Left ventricle myocardium inferior (tissue), 1 donor: ENCODE measurements at regions not wholly inside any gene's neighbourhood (a gene's known extent, or its start where the extent isn't known, plus 50 kb on each side); places are given as distances from the start of the nearest gene placed in this dataset.

Experiments
- DNase-seq: peaks from one replicate; pipeline ENCODE4 v3.0.0-alpha.2; 2020
- H3K27ac ChIP-seq: fragments of 200-600 bp; replicated peaks from 2 replicates; pipeline ENCODE4 v1.8.0; 2021
- H3K27me3 ChIP-seq: fragments of 200-600 bp; 2 replicates; pipeline ENCODE4 v1.8.0; 2021; ENCODE audit warnings: low read depth
- H3K36me3 ChIP-seq: fragments of 200-600 bp; 2 replicates; pipeline ENCODE4 v1.8.0; 2021
- H3K4me1 ChIP-seq: fragments of 200-600 bp; 2 replicates; pipeline ENCODE4 v1.8.0; 2021
- H3K4me3 ChIP-seq: fragments of 200-600 bp; 2 replicates; pipeline ENCODE4 v1.8.0; 2021; ENCODE audit warnings: mild to moderate bottlenecking, moderate library complexity
- H3K9me3 ChIP-seq: fragments of 200-600 bp; replicated peaks from 2 replicates; pipeline ENCODE4 v1.8.0; 2021
- intact Hi-C: fragments of 100-400 bp; cut with micrococcal nuclease; formaldehyde crosslinking; loops from one replicate; pipeline ENCODE4 v1.11.0; 2022
- TF ChIP-seq, protein P1 (sequence below): fragments of 200-600 bp; IDR thresholded peaks from 2 replicates; pipeline ENCODE4 v1.8.0; 2021; ENCODE audit warnings: antibody characterized with exemption, mild to moderate bottlenecking, borderline replicate concordance
- donor health status: DM: no; HTN: yes; CAD: no; lungs with severe emphysema.

GRCh38 chr2:199696048-199696447 is 154.9 kb downstream of the FTCDNL1 start:
- H3K36me3 ChIP-seq, result no peaks in the 10 kb centered on the region
- no peak for DNase-seq
- intact Hi-C loops, result no loop called here
- H3K9me3 ChIP-seq, result no peaks in the 10 kb centered on the region
- H3K27ac ChIP-seq, result no peak overlapping the region
- no peak overlapping the region for H3K4me3 ChIP-seq
- peaks cover 6% of the 10 kb centered on the region for H3K27me3 ChIP-seq
- H3K4me1 ChIP-seq, result no peaks in the 10 kb centered on the region
- TF ChIP-seq, protein P1, sequence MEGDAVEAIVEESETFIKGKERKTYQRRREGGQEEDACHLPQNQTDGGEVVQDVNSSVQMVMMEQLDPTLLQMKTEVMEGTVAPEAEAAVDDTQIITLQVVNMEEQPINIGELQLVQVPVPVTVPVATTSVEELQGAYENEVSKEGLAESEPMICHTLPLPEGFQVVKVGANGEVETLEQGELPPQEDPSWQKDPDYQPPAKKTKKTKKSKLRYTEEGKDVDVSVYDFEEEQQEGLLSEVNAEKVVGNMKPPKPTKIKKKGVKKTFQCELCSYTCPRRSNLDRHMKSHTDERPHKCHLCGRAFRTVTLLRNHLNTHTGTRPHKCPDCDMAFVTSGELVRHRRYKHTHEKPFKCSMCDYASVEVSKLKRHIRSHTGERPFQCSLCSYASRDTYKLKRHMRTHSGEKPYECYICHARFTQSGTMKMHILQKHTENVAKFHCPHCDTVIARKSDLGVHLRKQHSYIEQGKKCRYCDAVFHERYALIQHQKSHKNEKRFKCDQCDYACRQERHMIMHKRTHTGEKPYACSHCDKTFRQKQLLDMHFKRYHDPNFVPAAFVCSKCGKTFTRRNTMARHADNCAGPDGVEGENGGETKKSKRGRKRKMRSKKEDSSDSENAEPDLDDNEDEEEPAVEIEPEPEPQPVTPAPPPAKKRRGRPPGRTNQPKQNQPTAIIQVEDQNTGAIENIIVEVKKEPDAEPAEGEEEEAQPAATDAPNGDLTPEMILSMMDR, result no peak

DNA sequence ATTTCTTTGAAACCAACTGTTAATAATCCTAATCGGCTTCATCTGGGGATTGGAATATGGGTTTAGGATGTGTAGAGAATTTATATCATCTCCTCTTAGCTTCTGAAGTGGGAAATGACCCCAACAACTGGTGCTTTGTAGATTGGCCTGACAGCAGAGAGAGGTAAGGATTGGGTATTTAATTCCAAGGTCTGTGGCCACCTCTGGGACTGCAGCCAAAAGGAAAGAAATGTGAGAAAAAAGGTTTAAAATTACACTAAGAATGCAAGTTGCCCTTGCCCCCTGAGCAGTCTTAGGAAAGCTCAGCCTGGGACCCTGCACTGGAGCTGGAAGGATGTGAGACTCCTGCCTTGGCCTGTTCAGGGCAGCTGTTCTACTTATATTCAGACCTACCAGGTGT is 157.1 kb downstream of the FTCDNL1 start:
- TF ChIP-seq, protein P1, result no peak
- no peak overlapping the region for H3K4me3 ChIP-seq
- H3K9me3 ChIP-seq, result no peaks in the 10 kb centered on the region
- peaks cover 6% of the 10 kb centered on the region for H3K27me3 ChIP-seq
- no peaks in the 10 kb centered on the region for H3K36me3 ChIP-seq
- H3K4me1 ChIP-seq, result no peaks in the 10 kb centered on the region
- intact Hi-C loops, result no loop called here
- no peak overlapping the region for H3K27ac ChIP-seq
- DNase-seq, result no peak

- Histone ChIP-seq H3K27ac (no peak overlapping the region), H3K4me3 (no peak overlapping the region), H3K27me3 (peaks cover 6% of the 10 kb centered on the region), H3K4me1 (no peaks in the 10 kb centered on the region), H3K9me3 (no peaks in the 10 kb centered on the region), H3K36me3 (no peaks in the 10 kb centered on the region)
- intact Hi-C loops, result no loop called here
- no peak for DNase-seq
- TF ChIP-seq, protein P1, result no peak
Observed at GRCh38 chr2:199692489-199692888, 158.5 kb downstream of the FTCDNL1 start.

DNA sequence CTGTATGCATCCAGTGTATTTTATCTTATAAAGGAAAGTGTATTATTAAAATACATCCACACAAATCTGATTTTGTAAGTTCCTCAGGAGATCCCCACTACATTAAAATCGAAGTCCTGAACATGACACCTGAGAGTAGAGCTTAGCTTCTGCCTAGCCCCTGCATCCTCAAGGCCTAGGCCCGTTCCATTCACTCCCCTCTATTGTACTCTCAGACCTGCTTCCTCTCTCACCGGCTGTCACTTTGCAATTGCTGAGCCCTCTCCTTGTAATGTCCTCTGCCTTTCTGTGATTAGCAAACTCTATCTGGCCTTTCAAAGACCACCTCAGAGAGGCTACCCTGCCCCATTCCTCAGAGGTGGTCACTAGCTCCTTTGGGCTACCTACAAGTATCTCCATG is 160.8 kb downstream of the FTCDNL1 start:
- Histone ChIP-seq H3K36me3 (no peaks in the 10 kb centered on the region), H3K9me3 (no peaks in the 10 kb centered on the region), H3K4me3 (no peak overlapping the region), H3K27me3 (no peaks in the 10 kb centered on the region), H3K27ac (no peak overlapping the region), H3K4me1 (no peaks in the 10 kb centered on the region)
- intact Hi-C loops, result no loop called here
- DNase-seq, result no peak
- TF ChIP-seq, protein P1, result no peak

DNA sequence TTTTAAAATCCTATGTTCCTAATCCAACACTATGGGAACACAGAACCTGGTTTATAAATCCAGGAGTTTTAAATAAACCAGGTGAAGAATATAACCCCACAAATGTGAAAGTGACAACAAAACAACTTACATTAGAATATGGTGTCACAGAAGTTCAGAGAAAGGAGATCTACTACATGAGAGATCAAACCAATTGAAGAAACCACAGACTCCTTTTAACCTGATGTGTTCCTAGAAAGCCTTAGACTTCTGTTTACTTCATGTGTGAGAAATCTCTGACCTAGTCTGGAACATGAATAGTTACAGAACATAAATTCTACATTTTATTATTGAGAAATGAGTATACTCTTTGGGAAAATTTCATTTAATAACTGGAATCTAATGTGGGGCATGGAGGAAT is 165.3 kb downstream of the FTCDNL1 start:
- DNase-seq, result no peak
- TF ChIP-seq, protein P1, result no peak
- Histone ChIP-seq H3K36me3 (no peaks in the 10 kb centered on the region), H3K4me1 (no peaks in the 10 kb centered on the region), H3K27me3 (no peaks in the 10 kb centered on the region), H3K27ac (no peak overlapping the region), H3K9me3 (no peaks in the 10 kb centered on the region), H3K4me3 (no peak overlapping the region)
- intact Hi-C loops, result no loop called here

GRCh38 chr2:199684832-199685231 is 166.2 kb downstream of the FTCDNL1 start:
- intact Hi-C loops, result no loop called here
- no peak overlapping the region for H3K4me3 ChIP-seq
- no peaks in the 10 kb centered on the region for H3K9me3 ChIP-seq
- H3K27ac ChIP-seq, result no peak overlapping the region
- no peaks in the 10 kb centered on the region for H3K36me3 ChIP-seq
- no peak for DNase-seq
- H3K27me3 ChIP-seq, result no peaks in the 10 kb centered on the region
- TF ChIP-seq, protein P1, result no peak
- no peaks in the 10 kb centered on the region for H3K4me1 ChIP-seq
